GM12878 (cell line): ENCODE measurements at regions not wholly inside any gene's neighbourhood (a gene's known extent, or its start where the extent isn't known, plus 50 kb on each side); places are given as distances from the start of the nearest gene placed in this dataset.

Experiments used
- ATAC-seq: fragments of 200-7000 bp; cut with Tn5 transposase; 3 replicates; pipeline ENCODE4 v1.9.1; 2020; ENCODE audit warnings: mild to moderate bottlenecking, moderate library complexity
- BruUV-seq: library from RNA; stranded (reverse); fragments of 400-500 nt; replicated peaks from 2 replicates; lab custom pipeline; 2021; lab: Mats Ljungman, UMichigan
- CTCF ChIA-PET: fragments of 300-600 bp; sonication (Branson Sonifier 250); formaldehyde crosslinking; extraction: SDS; loops from one replicate; lab custom pipeline; 2021; ENCODE audit warnings: inconsistent platforms; lab: Yijun Ruan, JAX
- POLR2A ChIA-PET: fragments of 350-600 bp; formaldehyde crosslinking; extraction: SDS; loops from one replicate; lab custom pipeline; 2021; ENCODE audit warnings: inconsistent platforms; lab: Charles Lee
- RAD21 ChIA-PET: fragments of 300-600 bp; sonication (Branson Sonifier 250); formaldehyde crosslinking; loops from one replicate; lab custom pipeline; 2023; ENCODE audit warnings: antibody characterized with exemption; ENCODE audit not compliant: unreplicated experiment; lab: Charles Lee
- SMC1A ChIA-PET: fragments of 300-600 bp; sonication (Branson Sonifier 250); formaldehyde crosslinking; loops from one replicate; lab custom pipeline; 2023; ENCODE audit not compliant: unreplicated experiment, uncharacterized antibody; lab: Charles Lee
- DNase-seq: peaks from one replicate; pipeline ENCODE4 v3.0.0-alpha.2; 2011; ENCODE audit warnings: low read depth, low spot score
- FAIRE-seq: peaks from 3 replicates; lab custom pipeline; 2011; peaks lifted over from hg19 to GRCh38; lab: Jason Lieb, UNC
- H2AFZ ChIP-seq: 2 replicates; pipeline ENCODE4 v1.6.0; 2011; ENCODE audit warnings: low read depth, low read length, control low read depth; ENCODE audit not compliant: control insufficient read depth
- H3K27ac ChIP-seq: 2 replicates; pipeline ENCODE4 v1.5.1; 2011; ENCODE audit warnings: control low read depth; ENCODE audit not compliant: control insufficient read depth, insufficient read depth
- H3K27me3 ChIP-seq, 2 experiments: replicated peaks in 1 of 2; 2 replicates each; pipeline versions ENCODE4 v1.6.0 to v1.6.1; 2011; ENCODE audit warnings: low read length in 1 of 2; ENCODE audit not compliant: control insufficient read depth in 2 of 2, insufficient read depth in 2 of 2
- H3K36me3 ChIP-seq, 2 experiments: 2 replicates each; pipeline ENCODE4 v1.5.1; 2011; ENCODE audit warnings: low read length in 1 of 2; ENCODE audit not compliant: control insufficient read depth in 2 of 2, insufficient read depth in 2 of 2
- H3K4me1 ChIP-seq: 2 replicates; pipeline ENCODE4 v1.6.1; 2011; ENCODE audit warnings: mild to moderate bottlenecking, low read length, moderate library complexity, mixed read lengths; ENCODE audit not compliant: control insufficient read depth, insufficient read depth
- H3K4me2 ChIP-seq: 2 replicates; pipeline ENCODE4 v1.6.0; 2011; ENCODE audit warnings: control low read depth; ENCODE audit not compliant: control insufficient read depth, insufficient read depth
- H3K4me3 ChIP-seq: fragments of 200-600 bp; sonication (generic); 2 replicates; pipeline ENCODE4 v1.5.1; 2016
- H3K79me2 ChIP-seq: 2 replicates; pipeline ENCODE4 v1.6.0; 2011; ENCODE audit warnings: low read length; ENCODE audit not compliant: control insufficient read depth, insufficient read depth
- H3K9ac ChIP-seq: 2 replicates; pipeline ENCODE4 v1.8.0; 2011; ENCODE audit warnings: low read length, control low read depth, mixed read lengths; ENCODE audit not compliant: control insufficient read depth, insufficient read depth
- H3K9me3 ChIP-seq: replicated peaks from 3 replicates; pipeline ENCODE4 v1.5.1; 2011; ENCODE audit warnings: mild to moderate bottlenecking, low read length; ENCODE audit not compliant: control insufficient read depth, insufficient read depth
- H4K20me1 ChIP-seq: 2 replicates; pipeline ENCODE4 v1.6.0; 2011; ENCODE audit not compliant: control insufficient read depth, insufficient read depth
- CHD1 ChIP-seq: IDR thresholded peaks from 2 replicates; pipeline ENCODE4 v1.6.1; 2012; ENCODE audit warnings: low read depth, low read length, improper control_type of control experiment
- HCFC1 ChIP-seq: fragments of 150-350 bp; IDR thresholded peaks from 2 replicates; pipeline ENCODE4 v1.6.1; 2014; ENCODE audit warnings: low read length
- JUNB ChIP-seq: IDR thresholded peaks from 2 replicates; pipeline ENCODE4 v1.6.1; 2016; ENCODE audit warnings: antibody characterized with exemption, mild to moderate bottlenecking
- NR2F1 ChIP-seq: fragments of 450-650 bp; conservative IDR thresholded peaks from 2 replicates; pipeline ENCODE4 v1.6.1; 2017; ENCODE audit warnings: mild to moderate bottlenecking
- RAD21 ChIP-seq: IDR thresholded peaks from 2 replicates; pipeline ENCODE4 v1.6.1; 2011; ENCODE audit warnings: mild to moderate bottlenecking, low read depth, low read length, moderate library complexity; ENCODE audit not compliant: insufficient read depth
- RELA ChIP-seq: fragments of 450-650 bp; IDR thresholded peaks from 2 replicates; pipeline ENCODE4 v1.8.0; 2014; ENCODE audit warnings: borderline replicate concordance; ENCODE audit not compliant: partially characterized antibody
- RUNX3 ChIP-seq: IDR thresholded peaks from 2 replicates; pipeline ENCODE4 v1.6.1; 2012; ENCODE audit warnings: low read length, inconsistent platforms
- WGBS: methylation state at CpG from one replicate; pipeline ENCODE4 v1.1.6; 2016; ENCODE audit warnings: low lambda C conversion rate; ENCODE audit not compliant: insufficient replicate concordance, insufficient coverage; ENCODE audit errors: missing lambda C conversion rate; 5-methylcytosine and 5-hydroxymethylcytosine counted together
- in situ Hi-C: fragments of 300-500 bp; cut with MboI; formaldehyde crosslinking; loops from 9 replicates; pipeline ENCODE4 v1.14.3; 2018; ENCODE audit warnings: mixed read lengths
- intact Hi-C: fragments of 100-400 bp; cut with micrococcal nuclease; formaldehyde crosslinking; loops from one replicate; pipeline ENCODE4 v1.14.2; 2022; ENCODE audit not compliant: unreplicated experiment
- TF ChIP-seq, protein P1 (sequence below): IDR thresholded peaks from 2 replicates; pipeline ENCODE4 v1.6.1; 2011; ENCODE audit warnings: borderline replicate concordance, low read depth, mild to moderate bottlenecking, moderate library complexity, mixed read lengths, low read length; ENCODE audit not compliant: insufficient read depth; ENCODE audit errors: extremely low read length
- TF ChIP-seq, protein P2 (sequence below): fragments of 450-650 bp; IDR thresholded peaks from 2 replicates; pipeline ENCODE4 v1.6.1; 2016; ENCODE audit warnings: mild to moderate bottlenecking, moderate library complexity, borderline replicate concordance

DNA sequence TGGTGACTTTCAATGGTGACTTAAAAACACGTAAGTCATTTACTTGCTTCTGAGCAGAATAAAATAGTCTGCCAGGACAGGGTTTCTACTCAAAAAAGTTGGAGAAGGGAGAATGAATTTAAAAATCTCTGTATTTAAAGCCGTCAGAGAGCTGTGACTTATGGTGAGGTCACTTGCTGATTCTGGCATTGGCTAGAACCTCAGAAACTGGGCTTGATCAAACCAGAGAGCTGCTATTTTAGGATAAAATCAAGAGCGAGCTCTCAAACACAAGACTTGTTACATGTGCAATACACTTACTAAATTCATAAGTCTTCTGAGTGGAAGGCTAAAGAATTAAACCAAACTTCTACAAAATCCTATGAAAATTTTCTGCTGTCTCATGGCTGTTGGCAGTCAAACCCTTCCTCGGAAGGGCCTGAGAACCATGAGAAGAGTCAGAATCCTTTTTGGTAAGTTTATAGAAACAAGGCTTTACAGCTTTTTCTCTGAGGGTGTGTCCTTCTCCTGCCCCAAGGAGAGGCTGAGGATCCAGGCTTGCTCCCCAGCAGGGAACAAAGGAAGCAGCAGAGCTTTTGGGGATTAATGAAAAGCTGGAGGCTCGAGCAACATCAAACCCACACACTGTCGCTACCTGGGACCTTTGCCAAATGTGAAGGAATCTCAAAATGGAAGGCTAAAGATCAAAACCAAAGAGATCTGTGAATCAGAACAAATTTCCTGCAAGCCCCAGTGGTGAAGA, 816.4 kb downstream of the SOCS6 start:
- intact Hi-C loops = no loop called here
- Histone ChIP-seq H3K36me3 (no peaks in the 10 kb centered on the region), H3K9me3 (no peaks in the 10 kb centered on the region), H3K4me1 (no peaks in the 10 kb centered on the region), H2AFZ (no peak overlapping the region), H3K79me2 (no peaks in the 10 kb centered on the region), H3K4me2 (no peak overlapping the region), H3K27ac (no peak overlapping the region), H4K20me1 (no peaks in the 10 kb centered on the region), H3K27me3 (no peaks in the 10 kb centered on the region), H3K9ac (no peak overlapping the region), H3K4me3 (no peak overlapping the region)
- DNase-seq (no peak), FAIRE-seq (no peak), ATAC-seq (no peak)
- no peak for TF ChIP-seq NR2F1
- no peak for TF ChIP-seq HCFC1
- TF ChIP-seq JUNB = no peak
- TF ChIP-seq, protein P1, sequence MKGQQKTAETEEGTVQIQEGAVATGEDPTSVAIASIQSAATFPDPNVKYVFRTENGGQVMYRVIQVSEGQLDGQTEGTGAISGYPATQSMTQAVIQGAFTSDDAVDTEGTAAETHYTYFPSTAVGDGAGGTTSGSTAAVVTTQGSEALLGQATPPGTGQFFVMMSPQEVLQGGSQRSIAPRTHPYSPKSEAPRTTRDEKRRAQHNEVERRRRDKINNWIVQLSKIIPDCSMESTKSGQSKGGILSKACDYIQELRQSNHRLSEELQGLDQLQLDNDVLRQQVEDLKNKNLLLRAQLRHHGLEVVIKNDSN = no peak
- RAD21 ChIA-PET = interaction anchor here (1.0 to 1.2 kb wide), 2 partner anchors 9 to 47 kb away, joined by 3 read pairs; no protein-coding TSS in a partner anchor
- no TSS peak for BruUV-seq
- POLR2A ChIA-PET = interaction anchor here (1.1 kb wide), 2 partner anchors 29 to 102 kb away, joined by 3 to 4 read pairs; no protein-coding TSS in a partner anchor
- WGBS = 17% methylated on average over 6 of the region's 6 CpGs
- in situ Hi-C loops = no loop called here
- SMC1A ChIA-PET = interaction anchor here (0.7 to 1.0 kb wide), 3 partner anchors 9 to 26 kb away, joined by 3 to 5 read pairs (median 3); no protein-coding TSS in a partner anchor
- CTCF ChIA-PET = interaction anchor here (1.0 kb wide), 1 partner anchor 9 kb away, joined by 7 read pairs; no protein-coding TSS in a partner anchor

DNA sequence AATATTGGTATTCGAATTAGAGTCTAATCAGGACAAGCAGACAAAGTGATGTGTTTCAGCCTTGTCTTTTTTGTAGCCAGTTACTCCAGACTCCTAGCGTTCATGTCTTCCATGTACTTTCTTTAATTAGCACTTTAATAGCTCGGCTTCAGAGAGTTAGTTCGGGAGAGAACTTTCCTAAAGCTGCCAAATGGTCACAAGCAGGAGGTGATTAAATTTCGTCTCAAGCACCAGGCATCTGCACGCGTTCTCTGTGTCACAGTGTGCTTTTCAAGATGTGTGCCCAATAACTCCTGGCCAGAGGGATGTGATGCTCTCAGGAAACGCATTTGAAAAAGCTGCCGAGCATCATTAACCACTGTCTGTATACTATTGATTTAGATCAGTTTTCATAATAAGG, 790.8 kb downstream of the SOCS6 start:
- POLR2A ChIA-PET = interaction anchor here (0.5 kb wide), 1 partner anchor 1465 kb away, joined by 3 read pairs; the partner anchor contains the start of gene CBLN2
- in situ Hi-C loops (no loop called here), intact Hi-C loops (loop anchor here (5.0 kb wide), 1 partner anchor 147 kb away; no protein-coding TSS in a partner anchor)
- BruUV-seq = no TSS peak
- Histone ChIP-seq H3K27me3 (no peaks in the 10 kb centered on the region), H3K4me1 (no peaks in the 10 kb centered on the region), H3K4me2 (no peak overlapping the region), H3K79me2 (no peaks in the 10 kb centered on the region), H4K20me1 (no peaks in the 10 kb centered on the region), H3K9ac (no peak overlapping the region), H2AFZ (no peak overlapping the region), H3K4me3 (no peak overlapping the region), H3K36me3 (no peaks in the 10 kb centered on the region), H3K9me3 (no peaks in the 10 kb centered on the region), H3K27ac (no peak overlapping the region)
- no peak for ATAC-seq
- 29% methylated on average over 9 of the region's 9 CpGs for WGBS
- SMC1A ChIA-PET = interaction anchor here (1.2 to 1.5 kb wide), 3 partner anchors 11 to 26 kb away, joined by 3 to 5 read pairs (median 3); no protein-coding TSS in a partner anchor
- FAIRE-seq = no peak
- RAD21 ChIA-PET = no interaction called here
- CTCF ChIA-PET = interaction anchor here (0.9 to 1.2 kb wide), 2 partner anchors 11 to 297 kb away, joined by 3 read pairs; no protein-coding TSS in a partner anchor
- no peak for DNase-seq
- TF ChIP-seq CHD1 (no peak), HCFC1 (no peak), RELA (no peak), RAD21 (no peak), NR2F1 (no peak), RUNX3 (no peak)
- TF ChIP-seq, protein P2, sequence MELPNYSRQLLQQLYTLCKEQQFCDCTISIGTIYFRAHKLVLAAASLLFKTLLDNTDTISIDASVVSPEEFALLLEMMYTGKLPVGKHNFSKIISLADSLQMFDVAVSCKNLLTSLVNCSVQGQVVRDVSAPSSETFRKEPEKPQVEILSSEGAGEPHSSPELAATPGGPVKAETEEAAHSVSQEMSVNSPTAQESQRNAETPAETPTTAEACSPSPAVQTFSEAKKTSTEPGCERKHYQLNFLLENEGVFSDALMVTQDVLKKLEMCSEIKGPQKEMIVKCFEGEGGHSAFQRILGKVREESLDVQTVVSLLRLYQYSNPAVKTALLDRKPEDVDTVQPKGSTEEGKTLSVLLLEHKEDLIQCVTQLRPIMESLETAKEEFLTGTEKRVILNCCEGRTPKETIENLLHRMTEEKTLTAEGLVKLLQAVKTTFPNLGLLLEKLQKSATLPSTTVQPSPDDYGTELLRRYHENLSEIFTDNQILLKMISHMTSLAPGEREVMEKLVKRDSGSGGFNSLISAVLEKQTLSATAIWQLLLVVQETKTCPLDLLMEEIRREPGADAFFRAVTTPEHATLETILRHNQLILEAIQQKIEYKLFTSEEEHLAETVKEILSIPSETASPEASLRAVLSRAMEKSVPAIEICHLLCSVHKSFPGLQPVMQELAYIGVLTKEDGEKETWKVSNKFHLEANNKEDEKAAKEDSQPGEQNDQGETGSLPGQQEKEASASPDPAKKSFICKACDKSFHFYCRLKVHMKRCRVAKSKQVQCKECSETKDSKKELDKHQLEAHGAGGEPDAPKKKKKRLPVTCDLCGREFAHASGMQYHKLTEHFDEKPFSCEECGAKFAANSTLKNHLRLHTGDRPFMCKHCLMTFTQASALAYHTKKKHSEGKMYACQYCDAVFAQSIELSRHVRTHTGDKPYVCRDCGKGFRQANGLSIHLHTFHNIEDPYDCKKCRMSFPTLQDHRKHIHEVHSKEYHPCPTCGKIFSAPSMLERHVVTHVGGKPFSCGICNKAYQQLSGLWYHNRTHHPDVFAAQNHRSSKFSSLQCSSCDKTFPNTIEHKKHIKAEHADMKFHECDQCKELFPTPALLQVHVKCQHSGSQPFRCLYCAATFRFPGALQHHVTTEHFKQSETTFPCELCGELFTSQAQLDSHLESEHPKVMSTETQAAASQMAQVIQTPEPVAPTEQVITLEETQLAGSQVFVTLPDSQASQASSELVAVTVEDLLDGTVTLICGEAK = no peak
